Fibroblast of lung (primary cell): ENCODE measurements at regions not wholly inside any gene's neighbourhood (a gene's known extent, or its start where the extent isn't known, plus 50 kb on each side); places are given as distances from the start of the nearest gene placed in this dataset.
"Not testable (repeated sequence)": the region's sequence is repeated elsewhere in the genome, so short reads cannot be mapped to it uniquely, and the experiment has no call there.

Experiments
- DNase-seq, 2 donors: peaks; one replicate each; pipeline versions ENCODE4 v3.0.0 to v3.0.0-alpha.2; 2010; ENCODE audit warnings: low read depth in 2 of 2
- H2AFZ ChIP-seq: 2 replicates; pipeline ENCODE4 v1.5.1; 2012; ENCODE audit warnings: low read length, control low read depth, inconsistent platforms
- H3K27ac ChIP-seq: 2 replicates; pipeline ENCODE4 v1.5.1; 2011; ENCODE audit warnings: low read length, control low read depth; ENCODE audit not compliant: insufficient read depth
- H3K27me3 ChIP-seq: 2 replicates; pipeline ENCODE4 v1.5.1; 2011; ENCODE audit warnings: mild to moderate bottlenecking, low read length; ENCODE audit not compliant: control insufficient read depth, insufficient read depth
- H3K36me3 ChIP-seq: 2 replicates; pipeline ENCODE4 v1.5.1; 2011; ENCODE audit warnings: low read length; ENCODE audit not compliant: control insufficient read depth, insufficient read depth
- H3K4me1 ChIP-seq: 2 replicates; pipeline ENCODE4 v1.5.1; 2011; ENCODE audit warnings: low read length; ENCODE audit not compliant: control insufficient read depth, insufficient read depth; ENCODE audit errors: extremely low read depth
- H3K4me2 ChIP-seq: 2 replicates; pipeline ENCODE4 v1.5.1; 2011; ENCODE audit warnings: low read length, control low read depth; ENCODE audit not compliant: insufficient read depth; ENCODE audit errors: extremely low read depth
- H3K4me3 ChIP-seq, 4 experiments: fragments of 200-600 bp in 1 of 4; sonication (generic) in 1 of 4; replicated peaks in 1 of 4; 2 replicates each; pipeline ENCODE4 v1.5.1; 2011 to 2016; ENCODE audit warnings: low read length in 4 of 4, low read depth in 3 of 4, mild to moderate bottlenecking in 3 of 4, control low read depth in 2 of 4, inconsistent platforms in 1 of 4, mixed read lengths in 1 of 4; ENCODE audit not compliant: insufficient read depth in 1 of 4; ENCODE audit errors: control extremely low read depth in 1 of 4
- H3K79me2 ChIP-seq: 2 replicates; pipeline ENCODE4 v1.5.1; 2012; ENCODE audit warnings: mild to moderate bottlenecking, low read length, inconsistent platforms; ENCODE audit not compliant: control insufficient read depth, insufficient read depth
- H3K9ac ChIP-seq: 2 replicates; pipeline ENCODE4 v1.5.1; 2011; ENCODE audit warnings: mild to moderate bottlenecking, low read length, control low read depth; ENCODE audit not compliant: insufficient read depth
- H3K9me3 ChIP-seq: 2 replicates; pipeline ENCODE4 v1.5.1; 2012; ENCODE audit warnings: low read depth, low read length; ENCODE audit not compliant: control insufficient read depth, insufficient read depth
- H4K20me1 ChIP-seq: 2 replicates; pipeline ENCODE4 v1.5.1; 2011; ENCODE audit warnings: low read length; ENCODE audit not compliant: control insufficient read depth, insufficient read depth; ENCODE audit errors: extremely low read depth

GRCh38 chr16:21503941-21504832, 95.2 kb upstream of the METTL9 start:
- not testable (repeated sequence) for H3K4me2 ChIP-seq, DNase-seq, H3K4me3 ChIP-seq, H3K9me3 ChIP-seq, H3K27me3 ChIP-seq, H4K20me1 ChIP-seq, H3K4me1 ChIP-seq, H2AFZ ChIP-seq, H3K27ac ChIP-seq, H3K36me3 ChIP-seq, H3K9ac ChIP-seq
- H3K79me2 ChIP-seq: peaks cover 45% of the 10 kb centered on the region

GRCh38 chr16:21505751-21506520, 93.4 kb upstream of the METTL9 start:
- not testable (repeated sequence) for H3K4me1 ChIP-seq, H3K9me3 ChIP-seq, H3K4me3 ChIP-seq, H2AFZ ChIP-seq, H3K36me3 ChIP-seq, H3K4me2 ChIP-seq, DNase-seq, H3K27ac ChIP-seq, H3K9ac ChIP-seq, H3K27me3 ChIP-seq, H4K20me1 ChIP-seq
- peaks cover 59% of the 10 kb centered on the region for H3K79me2 ChIP-seq

- not testable (repeated sequence) for H3K27me3 ChIP-seq, DNase-seq
- H3K79me2 ChIP-seq: peaks cover 69% of the 10 kb centered on the region
Observed at GRCh38 chr16:21506857-21507456, 92.4 kb upstream of the METTL9 start.

GRCh38 chr16:21507631-21508305, 91.6 kb upstream of the METTL9 start:
- not testable (repeated sequence) for H4K20me1 ChIP-seq, H3K27ac ChIP-seq

More at GRCh38 chr16:21506857-21507456, 92.4 kb upstream of the METTL9 start:
- peaks cover 10% of the 10 kb centered on the region for H3K4me1 ChIP-seq
- not testable (repeated sequence) for H3K27ac ChIP-seq, H4K20me1 ChIP-seq, H3K36me3 ChIP-seq, H2AFZ ChIP-seq, H3K4me3 ChIP-seq, H3K9ac ChIP-seq, H3K4me2 ChIP-seq, H3K9me3 ChIP-seq

GRCh38 chr16:21508661-21509436, 90.5 kb upstream of the METTL9 start:
- H3K27me3 ChIP-seq, H3K4me2 ChIP-seq, DNase-seq, H3K9ac ChIP-seq, H3K27ac ChIP-seq, H2AFZ ChIP-seq, H3K9me3 ChIP-seq, H3K4me3 ChIP-seq, H4K20me1 ChIP-seq, H3K36me3 ChIP-seq: not testable (repeated sequence)
- peaks cover 17% of the 10 kb centered on the region for H3K4me1 ChIP-seq
- peaks cover 79% of the 10 kb centered on the region for H3K79me2 ChIP-seq

More at GRCh38 chr16:21507631-21508305, 91.6 kb upstream of the METTL9 start:
- not testable (repeated sequence) for H3K4me2 ChIP-seq, H3K9ac ChIP-seq, H3K9me3 ChIP-seq, H3K4me3 ChIP-seq, H2AFZ ChIP-seq, H3K27me3 ChIP-seq, H3K36me3 ChIP-seq, DNase-seq
- peaks cover 77% of the 10 kb centered on the region for H3K79me2 ChIP-seq
- peaks cover 15% of the 10 kb centered on the region for H3K4me1 ChIP-seq
